Ascending aorta (tissue), 2 donors: ENCODE measurements at regions not wholly inside any gene's neighbourhood (a gene's known extent, or its start where the extent isn't known, plus 50 kb on each side); places are given as distances from the start of the nearest gene placed in this dataset.

Experiments
- DNase-seq, 2 donors: peaks; one replicate each; pipeline ENCODE4 v3.0.0-alpha.2; 2019; ENCODE audit warnings: low spot score in 2 of 2
- H3K27ac ChIP-seq, 2 donors: fragments of 200-600 bp; sonication (generic); one replicate each; pipeline ENCODE4 v1.5.1; 2016 to 2017; ENCODE audit warnings: mild to moderate bottlenecking in 1 of 2
- H3K27me3 ChIP-seq: fragments of 200-600 bp; sonication (generic); one replicate; pipeline ENCODE4 v1.5.1; 2017
- H3K36me3 ChIP-seq, 2 donors: fragments of 200-600 bp; sonication (generic); one replicate each; pipeline ENCODE4 v1.5.1; 2016
- H3K4me1 ChIP-seq, 2 donors: fragments of 200-600 bp; sonication (generic); one replicate each; pipeline ENCODE4 v1.5.1; 2016 to 2017; ENCODE audit warnings: mild to moderate bottlenecking in 1 of 2
- H3K4me3 ChIP-seq, 2 donors: fragments of 200-600 bp; sonication (generic); one replicate each; pipeline ENCODE4 v1.5.1; 2016 to 2017; ENCODE audit warnings: mild to moderate bottlenecking in 1 of 2
- H3K9me3 ChIP-seq, 2 donors: fragments of 200-600 bp; sonication (generic); one replicate each; pipeline ENCODE4 v1.5.1; 2016
- CTCF ChIP-seq, 3 experiments: fragments of 200-600 bp in 2 of 3; fragments of 450-650 bp in 1 of 3; sonication (generic) in 2 of 3; IDR thresholded peaks; one replicate each; pipeline ENCODE4 v1.5.1; 2016 to 2019; ENCODE audit warnings: antibody characterized with exemption in 3 of 3, mild to moderate bottlenecking in 1 of 3, moderate library complexity in 1 of 3
- intact Hi-C: fragments of 100-400 bp; cut with DNase I; formaldehyde crosslinking; loops from one replicate; pipeline ENCODE4 v1.15.1; 2023

- Histone ChIP-seq H3K36me3 (no peaks in the 10 kb centered on the region), H3K4me3 (no peak overlapping the region), H3K27me3 (no peaks in the 10 kb centered on the region), H3K9me3 (no peaks in the 10 kb centered on the region), H3K4me1 (peaks cover 2 to 3% of the 10 kb centered on the region in 2 donors), H3K27ac (no peak overlapping the region)
- intact Hi-C loops, result no loop called here
- no peak for DNase-seq
- TF ChIP-seq CTCF (IDR thresholded peaks at IDR 0.05), result no peak
Observed at GRCh38 chr12:90295858-90296257, 587.2 kb upstream of the ATP2B1 start.

- intact Hi-C loops, result no loop called here
- H3K27ac ChIP-seq, result no peak overlapping the region
- peaks cover 2 to 3% of the 10 kb centered on the region in 2 donors for H3K4me1 ChIP-seq
- no peaks in the 10 kb centered on the region for H3K36me3 ChIP-seq
- peaks cover 0 to 10% of the 10 kb centered on the region in 2 donors for H3K9me3 ChIP-seq
- H3K27me3 ChIP-seq, result no peaks in the 10 kb centered on the region
- H3K4me3 ChIP-seq, result no peak overlapping the region
- no peak for DNase-seq
- TF ChIP-seq CTCF (IDR thresholded peaks at IDR 0.05), result no peak
Observed at GRCh38 chr12:90292183-90292582, 583.5 kb upstream of the ATP2B1 start.

GRCh38 chr12:90290980-90291975 lies 582.6 kb upstream of the ATP2B1 start:
- peaks cover 0 to 10% of the 10 kb centered on the region in 2 donors for H3K9me3 ChIP-seq
- H3K4me1 ChIP-seq, result peaks cover 2 to 3% of the 10 kb centered on the region in 2 donors
- intact Hi-C loops, result no loop called here

GRCh38 chr12:90287585-90287984 lies 578.9 kb upstream of the ATP2B1 start:
- Histone ChIP-seq H3K9me3 (peaks cover 0 to 10% of the 10 kb centered on the region in 2 donors), H3K36me3 (no peaks in the 10 kb centered on the region), H3K27me3 (no peaks in the 10 kb centered on the region), H3K27ac (no peak overlapping the region), H3K4me3 (no peak overlapping the region), H3K4me1 (peaks cover 2 to 3% of the 10 kb centered on the region in 2 donors)
- DNase-seq, result no peak
- intact Hi-C loops, result no loop called here
- TF ChIP-seq CTCF (IDR thresholded peaks at IDR 0.05), result no peak

More at GRCh38 chr12:90290980-90291975, 582.6 kb upstream of the ATP2B1 start:
- Histone ChIP-seq H3K36me3 (no peaks in the 10 kb centered on the region), H3K27me3 (no peaks in the 10 kb centered on the region), H3K27ac (no peak overlapping the region), H3K4me3 (no peak overlapping the region)
- no peak for DNase-seq
- no peak for TF ChIP-seq CTCF (IDR thresholded peaks at IDR 0.05)

- no peaks in the 10 kb centered on the region for H3K27me3 ChIP-seq
- intact Hi-C loops, result no loop called here
Observed at GRCh38 chr12:90281154-90281868, 572.7 kb upstream of the ATP2B1 start.

More at GRCh38 chr12:90281154-90281868, 572.7 kb upstream of the ATP2B1 start:
- Histone ChIP-seq H3K4me3 (no peak overlapping the region), H3K9me3 (no peaks in the 10 kb centered on the region), H3K27ac (no peak overlapping the region), H3K36me3 (no peaks in the 10 kb centered on the region), H3K4me1 (no peaks in the 10 kb centered on the region)
- DNase-seq, result no peak
- no peak for TF ChIP-seq CTCF (IDR thresholded peaks at IDR 0.05)
